Gastroesophageal sphincter (tissue), 3 donors: ENCODE measurements at regions not wholly inside any gene's neighbourhood (a gene's known extent, or its start where the extent isn't known, plus 50 kb on each side); places are given as distances from the start of the nearest gene placed in this dataset.

Experiments used
- EP300 ChIP-seq: sonication (generic); formaldehyde crosslinking; IDR thresholded peaks from one replicate; pipeline ENCODE4 v1.6.1; 2017; ENCODE audit warnings: antibody characterized with exemption, mild to moderate bottlenecking
- POLR2A ChIP-seq, 2 donors: fragments of 450-650 bp; IDR thresholded peaks; one replicate each; pipeline ENCODE4 v1.6.1; 2017; ENCODE audit warnings: antibody characterized with exemption in 2 of 2, mild to moderate bottlenecking in 2 of 2, moderate library complexity in 1 of 2
- TF ChIP-seq, protein P1 (sequence below), 4 experiments: fragments of 200-600 bp in 2 of 4; fragments of 450-650 bp in 2 of 4; sonication (generic) in 1 of 4; IDR thresholded peaks; one replicate each; pipeline ENCODE4 v1.5.1; 2017 to 2019; ENCODE audit warnings: antibody characterized with exemption in 4 of 4, mild to moderate bottlenecking in 2 of 4, moderate library complexity in 2 of 4

DNA sequence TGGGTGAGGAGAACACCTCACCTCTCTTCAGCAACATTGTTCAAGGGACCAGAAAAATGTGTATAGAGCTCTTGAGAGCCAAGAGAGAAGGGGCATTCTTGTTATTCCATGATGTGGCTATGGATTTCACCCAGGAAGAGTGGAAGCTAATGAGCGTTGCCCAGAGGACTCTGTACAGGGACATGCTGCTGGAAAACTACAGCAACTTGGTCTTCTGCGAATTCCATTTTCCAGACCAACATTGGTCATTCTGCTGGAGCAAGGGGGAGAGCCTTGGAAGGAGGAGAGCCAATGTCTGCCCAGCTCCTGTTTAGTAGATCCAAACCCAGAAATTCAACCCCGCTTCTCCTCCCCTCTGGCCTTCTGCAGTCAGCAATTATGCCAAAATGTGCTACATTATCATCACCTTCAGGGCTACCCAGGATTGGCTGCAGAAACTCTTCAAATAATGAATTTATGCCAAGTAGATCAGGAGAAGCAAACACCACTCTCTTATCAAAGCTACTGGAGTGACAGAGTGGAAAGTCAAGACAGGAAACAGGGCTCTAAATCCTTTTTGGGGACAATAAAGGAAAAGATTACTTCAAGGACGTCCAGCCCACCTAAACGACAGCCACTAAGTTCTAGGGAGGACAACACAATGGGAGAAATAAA lies 707.5 kb upstream of the LUZP2 start:
- TF ChIP-seq EP300 (no peak), POLR2A (IDR thresholded peaks at IDR 0.05) (no peak)
- TF ChIP-seq, protein P1, sequence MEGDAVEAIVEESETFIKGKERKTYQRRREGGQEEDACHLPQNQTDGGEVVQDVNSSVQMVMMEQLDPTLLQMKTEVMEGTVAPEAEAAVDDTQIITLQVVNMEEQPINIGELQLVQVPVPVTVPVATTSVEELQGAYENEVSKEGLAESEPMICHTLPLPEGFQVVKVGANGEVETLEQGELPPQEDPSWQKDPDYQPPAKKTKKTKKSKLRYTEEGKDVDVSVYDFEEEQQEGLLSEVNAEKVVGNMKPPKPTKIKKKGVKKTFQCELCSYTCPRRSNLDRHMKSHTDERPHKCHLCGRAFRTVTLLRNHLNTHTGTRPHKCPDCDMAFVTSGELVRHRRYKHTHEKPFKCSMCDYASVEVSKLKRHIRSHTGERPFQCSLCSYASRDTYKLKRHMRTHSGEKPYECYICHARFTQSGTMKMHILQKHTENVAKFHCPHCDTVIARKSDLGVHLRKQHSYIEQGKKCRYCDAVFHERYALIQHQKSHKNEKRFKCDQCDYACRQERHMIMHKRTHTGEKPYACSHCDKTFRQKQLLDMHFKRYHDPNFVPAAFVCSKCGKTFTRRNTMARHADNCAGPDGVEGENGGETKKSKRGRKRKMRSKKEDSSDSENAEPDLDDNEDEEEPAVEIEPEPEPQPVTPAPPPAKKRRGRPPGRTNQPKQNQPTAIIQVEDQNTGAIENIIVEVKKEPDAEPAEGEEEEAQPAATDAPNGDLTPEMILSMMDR (IDR thresholded peaks at IDR 0.05) = no peak
